HuH-7 (cell line): ENCODE measurements at regions not wholly inside any gene's neighbourhood (a gene's known extent, or its start where the extent isn't known, plus 50 kb on each side); places are given as distances from the start of the nearest gene placed in this dataset.

ENCODE experiments used
- DNase-seq: peaks from one replicate; pipeline ENCODE4 v3.0.0; 2011; ENCODE audit warnings: low spot score

DNA sequence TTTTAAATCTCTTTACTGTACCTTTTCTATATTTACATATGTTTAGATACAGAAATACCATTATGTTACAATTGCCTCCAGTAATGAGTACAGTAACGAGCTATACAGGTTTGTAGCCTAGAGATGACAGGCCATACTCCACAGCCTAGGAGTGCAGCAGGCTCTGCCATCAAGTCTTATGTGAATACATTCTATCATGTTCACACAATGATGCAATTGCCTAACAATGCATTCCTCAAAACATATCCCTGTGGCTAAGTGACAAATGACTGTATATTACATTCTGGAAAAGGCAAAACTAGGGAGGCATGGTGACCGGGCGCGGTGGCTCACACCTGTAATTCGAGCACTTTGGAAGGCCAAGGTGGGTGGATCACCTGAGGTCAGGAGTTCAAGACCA lies 192.4 kb upstream of the IGF1R start:
- DNase-seq: no peak

DNA sequence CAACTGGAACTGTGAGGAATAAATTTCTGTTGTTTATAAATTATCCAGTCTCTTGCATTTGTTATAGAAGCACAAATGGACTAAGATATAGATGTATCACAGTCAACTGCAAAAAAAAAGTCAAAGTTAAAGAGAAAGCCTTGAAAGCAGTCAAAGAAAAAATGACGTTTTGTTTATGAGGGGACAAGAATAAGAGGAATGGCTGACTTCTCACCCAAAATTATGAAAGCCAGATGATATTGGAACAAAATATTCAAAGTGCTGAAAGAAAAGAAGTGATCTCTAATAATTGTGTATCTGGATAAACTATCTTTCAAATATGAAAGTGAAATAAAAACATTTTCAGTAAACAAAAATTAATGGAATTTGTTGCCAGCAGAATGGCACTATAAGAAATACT lies 171.8 kb upstream of the IGF1R start:
- DNase-seq: no peak

DNA sequence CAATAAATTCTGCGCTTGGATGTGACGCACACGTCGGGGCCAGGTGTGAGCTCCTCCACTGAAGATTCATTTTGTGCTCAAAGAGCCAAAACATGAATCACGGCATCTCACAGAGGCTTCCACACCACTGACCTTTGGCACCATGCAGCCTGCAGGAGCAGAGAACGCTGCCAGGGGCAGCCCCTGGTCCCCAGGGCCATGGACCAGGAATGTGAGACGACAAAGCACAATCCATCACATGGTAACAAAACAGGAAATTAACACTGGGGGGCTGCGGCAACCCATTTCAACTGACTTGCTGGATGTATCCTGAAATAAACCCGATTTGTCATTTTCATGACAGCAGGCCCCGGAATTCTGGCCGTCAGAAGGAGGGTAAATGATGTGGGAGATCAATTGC lies 167.5 kb upstream of the IGF1R start:
- DNase-seq: no peak

DNA sequence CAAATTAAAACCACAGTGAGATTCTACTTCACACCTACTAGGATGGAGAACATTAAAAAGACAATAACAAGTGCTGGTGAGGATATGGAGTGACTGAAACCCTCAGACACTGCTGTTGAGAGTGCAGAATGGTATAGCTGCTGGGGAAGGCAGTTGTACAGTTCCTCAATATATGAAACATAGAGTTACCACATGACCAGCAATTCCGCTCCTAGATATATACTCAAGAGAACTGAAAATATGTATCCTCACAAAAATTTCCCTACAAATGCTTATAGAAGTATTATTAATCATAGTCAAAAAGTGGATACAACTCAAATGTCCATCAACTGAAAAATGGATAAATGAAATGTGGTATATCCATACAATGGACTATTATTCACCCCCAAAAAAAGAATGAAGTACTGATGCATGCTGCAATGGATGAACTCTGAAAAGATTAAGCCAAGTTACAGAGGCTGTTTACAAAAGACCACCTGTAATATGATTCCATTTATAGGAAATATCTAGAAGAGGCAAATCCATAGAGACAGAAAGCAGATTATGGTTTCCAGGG lies 164.7 kb upstream of the IGF1R start:
- DNase-seq: no peak

DNA sequence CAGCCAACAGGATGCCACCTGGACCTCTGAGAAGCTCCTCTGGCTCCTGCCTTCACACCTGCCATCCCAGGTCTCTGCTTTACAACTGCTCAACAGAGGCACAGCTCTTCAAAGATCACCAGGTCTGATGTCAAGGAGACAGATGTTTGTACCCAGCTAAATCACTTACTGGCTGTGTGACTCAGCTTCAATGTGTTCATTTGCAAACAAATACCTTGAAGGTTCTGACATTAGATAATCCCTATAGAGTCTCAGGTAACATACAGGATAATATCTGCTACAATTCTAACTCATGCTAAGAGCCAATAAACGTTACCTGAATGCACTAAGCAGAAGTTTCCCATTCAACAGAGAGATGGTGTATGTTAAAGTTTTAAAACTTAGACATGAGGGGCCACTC lies 163.4 kb upstream of the IGF1R start:
- DNase-seq: no peak

DNA sequence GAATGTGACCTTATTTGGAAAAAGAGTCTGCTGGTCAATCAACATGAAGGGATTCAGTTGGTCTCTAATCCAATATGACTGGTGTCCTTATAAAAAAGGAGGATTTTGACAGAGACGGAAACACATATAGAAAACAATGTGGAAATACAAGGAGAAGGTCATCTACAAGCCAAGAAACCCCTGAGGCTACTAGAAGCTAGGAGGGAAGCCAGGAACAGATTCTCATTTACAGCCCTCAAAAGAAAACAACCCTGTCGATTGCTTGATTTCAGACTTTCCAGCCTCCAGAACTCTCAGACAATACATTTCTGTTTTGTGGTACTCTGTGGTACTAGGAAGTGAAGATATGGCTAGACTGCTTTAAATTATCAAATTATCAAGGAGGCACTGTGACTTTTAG lies 162.9 kb upstream of the IGF1R start:
- DNase-seq: no peak

DNA sequence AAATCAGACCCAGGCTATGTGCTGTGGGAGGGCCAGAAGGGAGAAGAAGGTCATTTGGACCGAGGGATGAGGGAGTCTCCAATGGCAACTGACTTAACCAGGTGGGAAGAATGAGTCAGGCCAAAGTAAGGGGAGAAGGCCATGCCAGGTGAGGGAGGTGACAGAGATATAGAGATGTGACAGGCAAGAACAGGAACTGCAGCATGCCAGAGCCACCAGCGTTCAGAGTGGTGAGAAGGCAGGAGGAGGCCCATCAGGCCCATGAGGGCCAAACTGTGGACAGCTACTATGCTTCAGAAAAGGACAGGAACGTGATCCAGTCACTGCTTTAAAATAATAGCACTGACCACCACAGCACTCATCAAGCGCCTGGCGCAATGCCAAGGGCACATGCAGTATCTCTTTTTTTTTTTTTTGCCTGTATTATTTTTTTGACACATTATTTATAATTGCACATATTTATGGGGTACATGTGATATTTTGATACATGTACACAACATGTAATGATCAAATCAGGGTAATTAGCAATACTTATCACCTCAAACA lies 154.3 kb upstream of the IGF1R start:
- no peak for DNase-seq

DNA sequence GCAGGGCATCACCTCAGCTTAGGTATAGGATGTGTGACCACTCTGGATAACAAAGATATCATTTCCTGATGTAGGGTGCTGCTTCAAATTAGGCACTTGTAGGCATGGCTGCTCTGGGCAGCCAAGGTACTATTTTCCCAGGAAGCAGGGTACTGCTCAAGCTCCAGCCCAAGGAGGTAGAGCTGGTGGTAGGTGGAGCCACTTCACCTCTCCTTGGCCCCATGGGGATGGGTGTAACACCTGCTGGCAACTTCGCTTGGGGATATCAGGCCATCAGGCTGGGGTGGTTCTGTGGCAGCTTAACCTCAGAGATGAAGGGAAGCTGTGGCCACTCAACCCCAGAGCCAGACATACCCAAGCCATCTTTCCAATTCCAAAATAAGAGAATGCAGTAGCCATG lies 147.1 kb upstream of the IGF1R start:
- no peak for DNase-seq

DNA sequence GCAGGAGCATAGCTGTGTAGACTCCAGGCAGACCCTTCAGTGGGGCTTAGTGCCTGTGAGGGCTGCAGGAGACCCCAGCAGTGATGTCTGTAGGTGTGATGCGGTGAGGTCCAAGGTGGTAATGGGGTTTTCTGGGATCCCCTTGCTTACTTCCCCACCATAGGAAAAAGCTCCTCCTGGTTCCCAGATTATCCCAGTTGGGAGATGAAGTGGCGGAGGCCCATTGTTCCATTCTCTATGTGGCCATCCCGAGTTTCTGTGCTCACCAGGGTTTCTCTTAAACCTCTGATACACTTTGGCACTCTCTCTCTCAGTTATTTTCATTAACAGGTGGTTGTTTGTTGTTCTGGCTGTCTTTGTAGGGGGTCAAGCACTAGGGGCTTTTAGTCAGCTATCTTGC lies 146.7 kb upstream of the IGF1R start:
- no peak for DNase-seq

DNA sequence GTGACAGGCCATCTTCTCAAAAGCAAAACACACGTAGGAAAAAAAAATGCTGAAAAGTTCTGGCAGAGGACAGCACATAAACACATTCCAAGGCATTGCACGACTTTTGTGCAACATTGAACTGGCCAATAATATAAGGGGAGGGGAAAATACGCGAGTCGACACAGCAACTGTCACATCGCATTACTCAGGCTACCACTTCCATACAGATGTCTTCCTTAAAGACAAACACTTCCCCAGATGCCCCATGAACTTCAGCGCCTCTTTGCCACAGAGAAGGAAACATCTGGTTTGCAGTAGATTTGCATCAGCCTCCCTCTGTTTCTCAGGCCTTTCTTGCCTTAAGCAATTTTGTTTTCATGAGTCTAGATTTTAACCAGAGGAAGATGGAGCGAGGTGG lies 144.4 kb upstream of the IGF1R start:
- DNase-seq: no peak

DNA sequence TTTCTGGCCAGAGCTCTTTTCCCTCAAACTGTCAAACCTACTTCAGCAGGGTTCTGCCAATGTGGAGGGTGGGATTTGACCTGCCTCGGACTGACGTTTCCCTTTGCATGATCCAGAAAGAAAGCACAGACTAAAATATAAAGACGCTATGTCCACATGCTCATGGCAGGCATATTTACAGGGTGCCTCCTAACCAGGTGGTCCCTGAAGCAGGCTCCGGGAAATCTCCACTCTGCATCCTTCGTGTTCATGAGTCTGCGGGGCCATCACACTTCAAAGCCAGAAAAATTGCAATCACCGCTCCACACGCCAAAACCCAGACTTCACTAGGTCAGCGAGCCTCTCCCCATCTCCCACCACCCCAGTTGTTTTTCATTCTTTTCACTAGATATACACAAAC lies 143.3 kb upstream of the IGF1R start:
- DNase-seq: no peak

DNA sequence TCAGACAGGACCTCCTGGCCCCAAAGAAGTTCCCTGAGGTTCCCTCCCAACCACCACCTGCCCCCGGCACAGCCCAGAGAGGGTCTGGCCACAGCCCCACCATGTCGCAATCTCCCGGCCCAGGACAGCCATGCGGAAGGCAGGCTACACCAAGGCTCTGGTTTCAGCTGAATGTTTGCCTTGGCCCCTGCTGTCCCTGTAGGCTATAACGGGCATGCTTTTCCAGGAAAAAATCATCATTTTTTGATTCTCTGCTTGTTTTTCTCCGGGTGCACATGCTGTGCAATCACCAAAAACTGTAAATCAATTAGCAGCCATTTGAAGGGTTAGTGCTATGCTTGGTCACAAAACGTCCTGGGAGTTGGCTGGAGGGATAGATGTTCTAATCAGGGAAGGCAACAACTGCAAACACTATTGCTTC lies 142.7 kb upstream of the IGF1R start:
- no peak for DNase-seq

DNA sequence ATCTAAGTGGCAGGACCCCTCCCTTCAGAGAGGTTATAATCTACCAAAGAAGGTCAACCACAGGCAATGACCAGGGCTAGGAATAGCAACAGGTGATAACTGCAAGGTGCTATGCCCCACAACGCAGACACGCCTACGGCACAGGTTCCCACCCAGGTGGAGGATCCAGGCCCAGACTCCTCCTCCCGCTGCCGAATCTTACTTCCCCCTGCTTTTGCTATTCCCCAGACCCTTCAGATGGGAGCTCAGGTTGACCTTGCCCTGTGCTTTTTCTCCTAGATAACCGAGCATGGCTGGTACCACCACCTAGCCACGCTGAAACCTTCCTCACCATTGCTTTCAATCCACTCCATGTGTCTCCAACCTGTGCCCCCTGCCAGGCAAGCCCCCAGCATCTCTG lies 142.2 kb upstream of the IGF1R start:
- DNase-seq: no peak

DNA sequence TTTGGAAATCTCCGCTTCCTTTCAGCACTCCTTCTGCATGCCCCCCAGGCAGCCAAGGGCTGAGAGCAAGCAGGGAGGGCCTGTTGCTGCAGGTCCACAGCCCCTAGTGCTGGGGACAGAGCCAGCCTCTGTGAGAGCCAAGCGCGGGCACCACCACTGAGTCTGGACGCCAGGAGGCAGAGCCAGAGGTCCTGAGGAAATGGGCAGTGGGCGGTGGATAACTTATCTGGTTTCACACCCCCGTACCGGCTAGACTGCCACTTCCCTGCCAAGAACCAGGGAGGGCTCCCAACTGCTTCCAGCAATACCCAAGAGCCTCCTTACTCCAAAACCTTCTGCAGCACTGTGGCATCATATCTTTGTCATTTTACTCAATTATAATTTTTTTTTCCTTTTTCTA lies 141.6 kb upstream of the IGF1R start:
- DNase-seq: no peak

DNA sequence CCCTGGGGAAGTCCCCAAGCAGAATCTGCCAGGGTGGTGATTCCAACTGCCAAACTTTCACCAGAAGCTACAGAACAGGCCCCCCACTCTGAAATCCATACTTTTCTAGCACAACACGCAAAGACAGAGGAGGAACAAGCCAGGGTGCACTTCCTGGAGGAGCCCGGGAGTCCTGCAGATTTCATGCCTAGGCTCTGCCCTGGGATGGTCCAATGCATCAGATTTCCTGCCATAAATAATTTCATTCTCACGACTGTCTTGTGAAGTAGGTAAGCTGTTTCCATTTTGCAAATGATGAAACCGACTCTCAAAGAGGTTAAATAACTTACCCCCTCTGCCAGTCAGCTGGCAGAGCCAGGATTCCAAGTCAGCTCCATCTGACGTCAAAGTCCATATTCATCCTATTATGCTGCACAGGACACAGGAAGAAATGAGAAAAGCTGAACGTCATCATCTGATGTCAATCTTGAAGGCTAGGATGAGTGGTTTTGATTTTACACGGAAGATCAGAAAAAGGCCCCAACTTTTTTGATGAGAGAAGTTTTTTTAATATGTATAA lies 134.8 kb upstream of the IGF1R start:
- DNase-seq: no peak

DNA sequence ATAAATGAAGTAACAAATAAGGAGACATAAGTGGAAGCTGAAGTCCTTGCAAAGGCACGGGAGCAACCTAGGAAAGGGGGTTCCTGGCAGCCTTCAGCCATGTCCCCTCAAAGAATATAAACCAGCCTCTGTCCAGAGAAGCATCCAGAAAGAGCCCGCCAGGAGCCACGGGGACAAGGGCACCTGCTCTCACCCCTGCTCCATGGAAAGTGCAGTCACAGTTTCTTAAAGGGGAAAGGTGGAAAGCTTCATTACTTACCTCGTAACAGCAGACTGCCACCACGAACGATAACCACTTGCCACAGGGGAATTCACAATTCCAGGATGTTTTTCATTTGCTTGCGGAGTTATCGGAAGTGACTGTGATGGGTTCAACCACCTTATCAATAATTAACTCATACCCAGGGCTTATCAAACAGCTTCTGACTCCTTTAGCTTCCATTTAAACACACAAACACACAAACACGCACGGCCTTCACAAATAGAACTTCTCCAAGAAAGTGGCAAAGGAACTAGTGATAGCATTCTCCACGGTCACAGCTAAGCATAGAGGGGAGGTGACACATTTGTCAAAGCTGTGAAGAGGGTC lies 134.2 kb upstream of the IGF1R start:
- DNase-seq: no peak

DNA sequence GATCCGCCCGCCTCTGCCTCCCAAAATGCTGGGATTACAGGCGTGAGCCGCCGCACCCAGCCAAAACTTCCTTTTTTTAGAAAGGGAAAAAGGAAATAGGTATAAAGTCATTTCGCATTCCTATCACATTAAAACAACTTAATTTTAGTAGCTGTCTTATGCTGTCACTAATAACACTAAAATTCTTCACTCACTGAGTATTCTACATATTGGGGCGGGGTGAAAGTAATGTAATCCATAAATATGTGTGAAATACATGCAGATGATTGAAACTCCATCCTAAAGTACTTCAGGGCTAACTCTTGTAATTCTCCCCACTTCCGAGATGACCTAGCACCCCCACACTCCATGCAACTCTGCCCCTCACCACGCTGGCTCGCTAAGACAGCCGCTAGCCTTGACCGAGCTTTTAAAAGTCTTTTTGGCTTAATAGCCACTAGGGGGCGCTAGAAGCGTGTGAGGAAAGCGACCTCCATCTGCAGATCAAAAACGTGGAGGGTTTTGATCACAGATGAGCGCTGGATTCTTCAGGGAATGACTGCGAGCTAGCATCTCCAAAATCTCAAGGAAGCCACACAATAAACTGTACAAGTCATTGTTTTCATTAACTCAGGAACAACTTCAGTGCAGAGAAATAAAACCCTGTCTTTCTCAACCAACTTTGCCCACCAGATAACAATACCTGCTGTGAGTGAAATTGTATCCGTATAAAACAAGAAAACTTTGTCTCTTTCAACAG lies 129.3 kb upstream of the IGF1R start:
- peak; percentile 72 for DNase-seq

DNA sequence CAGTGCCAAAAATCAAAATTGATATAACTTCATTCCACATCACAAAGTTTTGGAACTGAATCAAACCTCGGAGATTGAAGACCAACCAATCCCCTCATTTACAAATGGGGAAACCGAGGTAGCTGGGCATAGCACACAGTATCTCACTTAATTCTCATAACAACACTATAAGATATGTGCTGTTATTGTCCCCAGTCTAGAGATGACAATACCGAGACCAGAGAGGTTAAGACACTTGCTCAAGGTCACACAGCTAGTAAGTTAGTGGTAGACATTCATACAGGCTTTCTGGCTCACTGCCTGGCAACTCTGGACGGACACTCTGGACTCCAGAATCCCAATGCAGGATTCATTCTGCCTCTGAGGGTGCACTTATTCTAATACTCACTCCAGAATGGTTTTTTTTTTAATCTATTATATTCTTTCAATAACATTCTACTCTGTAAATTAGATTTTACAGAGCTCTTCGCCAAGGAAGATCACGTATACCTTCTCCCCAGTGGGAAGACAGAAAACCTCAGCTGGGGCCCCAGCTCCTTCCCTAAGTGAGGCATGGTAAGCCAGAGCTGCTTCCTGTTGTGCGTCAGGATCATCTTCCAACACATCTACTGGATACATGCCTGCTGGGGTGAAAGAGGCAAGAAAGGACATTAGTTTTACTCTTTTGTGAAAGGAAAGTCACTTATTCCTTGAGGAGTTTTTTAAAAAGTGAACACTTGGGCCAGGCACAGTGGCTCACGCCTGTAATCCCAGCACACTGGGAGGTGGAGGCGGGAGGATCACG lies 128.4 kb upstream of the IGF1R start:
- DNase-seq: no peak

DNA sequence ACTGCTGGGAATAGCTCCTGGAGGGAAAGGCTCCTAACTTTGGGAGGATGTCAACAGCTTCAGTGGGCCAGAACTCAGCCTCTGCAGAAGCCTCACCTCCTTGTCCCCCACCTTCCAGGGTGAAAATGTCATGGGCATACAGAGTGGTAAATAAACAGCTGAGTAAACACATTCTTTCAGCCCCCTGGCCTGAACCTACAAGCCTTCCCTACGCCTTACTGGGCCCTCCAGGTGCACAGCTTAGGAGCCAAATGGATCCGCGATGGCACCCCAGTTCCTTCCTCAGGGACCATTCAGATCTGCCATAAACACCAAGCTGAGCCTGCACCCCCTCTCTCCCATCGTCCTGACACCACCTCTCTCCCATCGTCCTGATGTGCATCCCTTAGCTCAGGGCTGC lies 126.2 kb upstream of the IGF1R start:
- DNase-seq: no peak

DNA sequence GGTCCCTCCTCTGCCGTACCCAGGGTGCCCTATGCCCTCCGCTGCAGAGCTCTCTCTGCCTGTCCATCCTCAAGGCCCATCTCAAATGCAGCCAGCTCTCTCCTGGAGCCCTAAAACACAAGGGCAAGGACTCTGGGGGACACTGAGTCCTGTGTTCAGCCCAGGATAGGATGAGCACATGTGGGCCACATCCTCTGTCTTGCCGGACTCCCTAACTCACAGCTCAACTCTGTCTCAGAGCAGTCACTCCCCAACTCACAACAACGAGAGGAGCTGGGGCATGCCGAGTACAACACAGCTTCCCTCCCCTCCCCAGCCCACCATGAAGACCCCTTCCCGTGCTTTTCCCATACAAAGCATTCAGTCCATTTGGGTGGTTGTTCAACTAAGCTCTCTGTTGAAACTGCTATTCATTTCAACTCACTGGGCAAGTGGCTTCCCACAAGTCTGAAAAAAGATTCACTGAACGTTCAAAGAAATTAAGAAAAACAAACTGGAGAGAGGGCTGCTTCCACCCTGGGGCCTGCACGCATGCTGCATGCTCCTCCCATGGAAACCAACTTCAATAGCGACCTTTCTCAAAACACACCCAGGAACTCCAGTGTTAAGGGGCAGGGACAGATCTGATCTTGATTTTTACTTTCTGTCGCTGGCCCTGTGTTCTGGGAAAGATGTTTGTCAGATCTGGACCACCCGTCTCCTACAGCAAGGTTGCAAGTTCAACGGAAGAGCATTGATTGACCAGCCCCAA lies 124.3 kb upstream of the IGF1R start:
- DNase-seq: no peak

DNA sequence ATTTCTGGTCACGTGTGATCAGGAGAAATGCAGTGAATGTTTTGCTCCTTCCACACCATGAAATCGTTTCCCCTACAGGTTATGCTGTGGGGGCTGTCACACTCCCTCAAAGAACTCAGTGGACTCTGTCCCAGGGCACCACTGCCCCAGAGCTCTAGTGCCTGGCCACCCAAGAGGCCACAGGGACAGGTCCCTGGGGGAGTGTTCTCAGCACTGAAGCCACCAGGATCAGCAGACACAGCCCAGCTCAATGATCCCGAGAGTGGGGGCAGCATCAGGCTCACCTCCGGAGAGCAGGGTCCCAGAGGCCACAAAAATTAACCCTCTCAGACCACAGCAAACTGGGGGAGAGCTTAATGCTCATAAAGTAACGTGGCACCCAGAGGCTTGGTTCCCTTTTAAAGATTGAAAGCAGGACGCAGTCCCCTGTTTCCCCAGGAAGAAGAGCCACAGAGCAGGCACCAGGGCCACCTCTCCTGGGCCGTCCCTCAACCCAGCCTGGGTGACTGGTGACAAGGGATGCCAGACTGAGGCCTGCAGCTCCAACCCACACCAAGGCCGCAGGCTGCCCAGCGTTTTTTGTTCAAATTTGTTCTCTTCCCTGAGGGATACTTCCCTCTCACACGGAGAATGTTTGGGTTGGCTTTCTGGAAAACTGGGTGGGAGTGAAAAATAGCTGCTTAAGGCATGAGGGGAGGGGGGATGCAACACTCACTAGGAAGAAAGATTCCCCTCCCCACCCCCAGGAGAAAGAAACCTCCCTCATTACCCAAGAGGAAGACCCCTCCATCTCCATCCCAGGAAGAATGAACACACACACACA lies 123.3 kb upstream of the IGF1R start:
- DNase-seq: no peak
